ENCODE measurements at regions not wholly inside any gene's neighbourhood (a gene's known extent, or its start where the extent isn't known, plus 50 kb on each side); places are given as distances from the start of the nearest gene placed in this dataset.

GRCh38 chr20:12345978-12346377, 428.3 kb downstream of the BTBD3 start:
- H2AFZ ChIP-seq = no peak overlapping the region
- TF ChIP-seq EZH2 (IDR thresholded peaks at IDR 0.05; ENCODE audit: borderline replicate concordance) = no peak
- TF ChIP-seq EZH2phosphoT487 (IDR thresholded peaks at IDR 0.05; ENCODE audit: low read depth, severe bottlenecking, unreplicated experiment) = no peak
- TF ChIP-seq CTCF (IDR thresholded peaks at IDR 0.05; ENCODE audit: poor library complexity) = no peak
- no peaks in the 10 kb centered on the region for H3K79me2 ChIP-seq
- no peaks in the 10 kb centered on the region for H3K27me3 ChIP-seq
- H3K4me3 ChIP-seq = no peak overlapping the region
- no peak overlapping the region for H3K27ac ChIP-seq
- no peaks in the 10 kb centered on the region for H3K36me3 ChIP-seq (replicated peaks; ENCODE audit: insufficient read depth, low read depth)
- DNase-seq (ENCODE audit: low spot score) = no peak
- 94% methylated on average over 2 of the region's 2 CpGs for WGBS (ENCODE audit: low lambda C conversion rate, missing lambda C conversion rate)
- H4K20me1 ChIP-seq (ENCODE audit: insufficient read depth, poor library complexity, severe bottlenecking) = no peaks in the 10 kb centered on the region
- H3K9me3 ChIP-seq (ENCODE audit: low read depth) = no peaks in the 10 kb centered on the region
- H3K9me2 ChIP-seq (replicated peaks; ENCODE audit: insufficient read depth) = no peaks in the 10 kb centered on the region
- no peaks in the 10 kb centered on the region for H3K4me1 ChIP-seq (ENCODE audit: insufficient read depth)
- H3K4me2 ChIP-seq = no peak overlapping the region

- no peaks in the 10 kb centered on the region for H3K79me2 ChIP-seq
- no peaks in the 10 kb centered on the region for H3K36me3 ChIP-seq (replicated peaks; ENCODE audit: insufficient read depth, low read depth)
- no peaks in the 10 kb centered on the region for H4K20me1 ChIP-seq (ENCODE audit: insufficient read depth, poor library complexity, severe bottlenecking)
- no peak overlapping the region for H3K4me3 ChIP-seq
- no peaks in the 10 kb centered on the region for H3K27me3 ChIP-seq
- TF ChIP-seq CTCF (IDR thresholded peaks at IDR 0.05; ENCODE audit: poor library complexity) (no peak), EZH2 (IDR thresholded peaks at IDR 0.05; ENCODE audit: borderline replicate concordance) (no peak), EZH2phosphoT487 (IDR thresholded peaks at IDR 0.05; ENCODE audit: low read depth, severe bottlenecking, unreplicated experiment) (no peak)
- H3K27ac ChIP-seq = no peak overlapping the region
- WGBS (ENCODE audit: low lambda C conversion rate, missing lambda C conversion rate) = 34% methylated on average over 2 of the region's 2 CpGs
- DNase-seq (ENCODE audit: low spot score) = no peak
- no peaks in the 10 kb centered on the region for H3K4me1 ChIP-seq (ENCODE audit: insufficient read depth)
- H2AFZ ChIP-seq = no peak overlapping the region
- H3K4me2 ChIP-seq = no peak overlapping the region
- no peaks in the 10 kb centered on the region for H3K9me3 ChIP-seq (ENCODE audit: low read depth)
- no peaks in the 10 kb centered on the region for H3K9me2 ChIP-seq (replicated peaks; ENCODE audit: insufficient read depth)
Measured at GRCh38 chr20:12353842-12354241, 436.1 kb downstream of the BTBD3 start.

DNA sequence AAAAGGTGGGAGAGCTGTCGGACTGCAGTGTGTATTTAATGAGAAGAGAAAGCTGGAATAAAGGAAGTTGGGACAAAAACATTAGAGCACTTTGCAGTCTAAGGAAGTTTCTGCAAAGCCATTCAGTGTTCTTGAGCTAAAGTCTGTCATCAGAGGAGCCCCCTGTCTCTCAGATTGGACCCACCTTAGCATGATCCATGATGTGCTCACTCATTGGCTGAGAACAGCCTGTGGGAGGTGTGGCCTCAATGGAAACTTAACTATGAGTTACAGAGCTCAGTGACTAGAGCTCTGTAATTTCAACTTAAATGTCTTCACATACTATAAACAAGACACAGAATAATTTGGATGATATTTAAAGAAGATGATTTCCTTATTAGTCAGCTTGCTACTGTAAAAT, 437.0 kb downstream of the BTBD3 start:
- H3K27ac ChIP-seq = peak overlapping the region; percentile 13
- 68% methylated on average over 1 of the region's 1 CpG for WGBS (ENCODE audit: low lambda C conversion rate, missing lambda C conversion rate)
- no peak for TF ChIP-seq EZH2 (IDR thresholded peaks at IDR 0.05; ENCODE audit: borderline replicate concordance)
- no peak for TF ChIP-seq CTCF (IDR thresholded peaks at IDR 0.05; ENCODE audit: poor library complexity)
- no peak for TF ChIP-seq EZH2phosphoT487 (IDR thresholded peaks at IDR 0.05; ENCODE audit: low read depth, severe bottlenecking, unreplicated experiment)
- H3K9me3 ChIP-seq (ENCODE audit: low read depth) = no peaks in the 10 kb centered on the region
- H3K9me2 ChIP-seq (replicated peaks; ENCODE audit: insufficient read depth) = no peaks in the 10 kb centered on the region
- H3K79me2 ChIP-seq = no peaks in the 10 kb centered on the region
- no peaks in the 10 kb centered on the region for H3K27me3 ChIP-seq
- no peaks in the 10 kb centered on the region for H3K36me3 ChIP-seq (replicated peaks; ENCODE audit: insufficient read depth, low read depth)
- H2AFZ ChIP-seq = peak overlapping the region; percentile 42
- no peaks in the 10 kb centered on the region for H3K4me1 ChIP-seq (ENCODE audit: insufficient read depth)
- H3K4me3 ChIP-seq = no peak overlapping the region
- no peaks in the 10 kb centered on the region for H4K20me1 ChIP-seq (ENCODE audit: insufficient read depth, poor library complexity, severe bottlenecking)
- DNase-seq (ENCODE audit: low spot score) = no peak
- no peak overlapping the region for H3K4me2 ChIP-seq

GRCh38 chr20:12355185-12355584, 437.5 kb downstream of the BTBD3 start:
- H3K4me1 ChIP-seq (ENCODE audit: insufficient read depth) = no peaks in the 10 kb centered on the region
- H3K4me2 ChIP-seq = no peak overlapping the region
- DNase-seq (ENCODE audit: low spot score) = no peak
- TF ChIP-seq CTCF (IDR thresholded peaks at IDR 0.05; ENCODE audit: poor library complexity) = no peak
- no peak for TF ChIP-seq EZH2phosphoT487 (IDR thresholded peaks at IDR 0.05; ENCODE audit: low read depth, severe bottlenecking, unreplicated experiment)
- no peak for TF ChIP-seq EZH2 (IDR thresholded peaks at IDR 0.05; ENCODE audit: borderline replicate concordance)
- no peak overlapping the region for H3K27ac ChIP-seq
- H3K4me3 ChIP-seq = no peak overlapping the region
- WGBS (ENCODE audit: low lambda C conversion rate, missing lambda C conversion rate) = 90% methylated on average over 1 of the region's 1 CpG
- no peaks in the 10 kb centered on the region for H3K36me3 ChIP-seq (replicated peaks; ENCODE audit: insufficient read depth, low read depth)
- no peak overlapping the region for H2AFZ ChIP-seq
- H3K9me3 ChIP-seq (ENCODE audit: low read depth) = no peaks in the 10 kb centered on the region
- H3K9me2 ChIP-seq (replicated peaks; ENCODE audit: insufficient read depth) = no peaks in the 10 kb centered on the region
- H3K27me3 ChIP-seq = no peaks in the 10 kb centered on the region
- no peaks in the 10 kb centered on the region for H3K79me2 ChIP-seq
- no peaks in the 10 kb centered on the region for H4K20me1 ChIP-seq (ENCODE audit: insufficient read depth, poor library complexity, severe bottlenecking)

All from hepatocyte (in vitro differentiated cells).